ENCODE measurements at regions not wholly inside any gene's neighbourhood (a gene's known extent, or its start where the extent isn't known, plus 50 kb on each side); places are given as distances from the start of the nearest gene placed in this dataset.

DNA sequence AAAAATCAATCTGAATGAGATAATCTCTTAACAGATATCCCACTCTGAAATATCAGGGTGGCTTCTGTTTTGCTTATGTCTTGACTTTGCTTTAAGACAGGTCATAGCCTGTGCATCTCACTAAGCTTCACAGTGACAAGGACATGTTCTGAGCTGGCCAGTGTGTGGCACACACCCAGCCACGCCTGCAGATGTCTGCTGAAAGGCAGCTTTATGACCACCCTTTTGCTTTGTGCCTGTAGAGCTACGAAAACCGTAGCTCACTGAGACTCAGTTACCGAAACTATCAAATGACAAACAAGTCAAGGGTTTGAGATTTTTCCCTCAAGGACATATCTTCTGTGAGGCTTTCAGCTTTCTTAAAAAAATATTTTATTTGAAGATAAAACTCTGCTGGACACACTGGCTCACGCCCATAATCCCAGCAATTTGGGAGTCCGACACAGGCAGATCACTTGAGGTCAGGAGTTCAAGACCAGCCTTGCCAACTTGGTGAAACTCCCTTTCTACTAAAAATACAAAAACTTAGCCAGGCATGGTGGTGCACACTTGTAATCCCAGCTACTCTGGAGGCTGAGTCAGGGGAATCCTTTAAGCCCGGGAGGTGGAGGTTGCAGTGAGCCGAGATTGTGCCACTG is 233.2 kb downstream of the SPATA31A1 start:
- TF ChIP-seq, protein P1, sequence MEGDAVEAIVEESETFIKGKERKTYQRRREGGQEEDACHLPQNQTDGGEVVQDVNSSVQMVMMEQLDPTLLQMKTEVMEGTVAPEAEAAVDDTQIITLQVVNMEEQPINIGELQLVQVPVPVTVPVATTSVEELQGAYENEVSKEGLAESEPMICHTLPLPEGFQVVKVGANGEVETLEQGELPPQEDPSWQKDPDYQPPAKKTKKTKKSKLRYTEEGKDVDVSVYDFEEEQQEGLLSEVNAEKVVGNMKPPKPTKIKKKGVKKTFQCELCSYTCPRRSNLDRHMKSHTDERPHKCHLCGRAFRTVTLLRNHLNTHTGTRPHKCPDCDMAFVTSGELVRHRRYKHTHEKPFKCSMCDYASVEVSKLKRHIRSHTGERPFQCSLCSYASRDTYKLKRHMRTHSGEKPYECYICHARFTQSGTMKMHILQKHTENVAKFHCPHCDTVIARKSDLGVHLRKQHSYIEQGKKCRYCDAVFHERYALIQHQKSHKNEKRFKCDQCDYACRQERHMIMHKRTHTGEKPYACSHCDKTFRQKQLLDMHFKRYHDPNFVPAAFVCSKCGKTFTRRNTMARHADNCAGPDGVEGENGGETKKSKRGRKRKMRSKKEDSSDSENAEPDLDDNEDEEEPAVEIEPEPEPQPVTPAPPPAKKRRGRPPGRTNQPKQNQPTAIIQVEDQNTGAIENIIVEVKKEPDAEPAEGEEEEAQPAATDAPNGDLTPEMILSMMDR (IDR thresholded peaks at IDR 0.05): no peak
- no peak for TF ChIP-seq POLR2A (IDR thresholded peaks at IDR 0.05)
- TF ChIP-seq POLR2AphosphoS5 (IDR thresholded peaks at IDR 0.05): no peak
- no peak for TF ChIP-seq EP300 (IDR thresholded peaks at IDR 0.05; ENCODE audit: low read depth)
